Lung (tissue), 11 donors: ENCODE measurements at regions not wholly inside any gene's neighbourhood (a gene's known extent, or its start where the extent isn't known, plus 50 kb on each side); places are given as distances from the start of the nearest gene placed in this dataset.
A peak's percentile ranks its signal among the peaks of the same experiment; 100 is the strongest.

Experiments
- ATAC-seq: fragments of 200-7000 bp; cut with Tn5 transposase; one replicate; pipeline ENCODE4 v1.9.1; 2020; ENCODE audit warnings: moderate number of reproducible peaks; ENCODE audit not compliant: insufficient read depth, low FRiP score
- DNase-seq, 3 donors: peaks; one replicate each; pipeline ENCODE4 v3.0.0-alpha.2; 2013 to 2017
- H3K27ac ChIP-seq, 2 donors: one replicate each; pipeline ENCODE4 v1.5.1; 2013; ENCODE audit warnings: mild to moderate bottlenecking in 2 of 2, moderate library complexity in 2 of 2, control low read depth in 1 of 2, inconsistent platforms in 1 of 2, low read depth in 1 of 2, low read length in 1 of 2
- H3K27me3 ChIP-seq, 3 donors: one replicate each; pipeline ENCODE4 v1.5.1; 2013; ENCODE audit warnings: low read length in 2 of 3; ENCODE audit not compliant: control insufficient read depth in 3 of 3, insufficient read depth in 3 of 3
- H3K36me3 ChIP-seq, 4 donors: one replicate each; pipeline ENCODE4 v1.5.1; 2013; ENCODE audit warnings: low read length in 4 of 4, mild to moderate bottlenecking in 1 of 4, moderate library complexity in 1 of 4; ENCODE audit not compliant: control insufficient read depth in 4 of 4, insufficient read depth in 4 of 4
- H3K4me1 ChIP-seq, 5 donors: one replicate each; pipeline ENCODE4 v1.5.1; 2013; ENCODE audit warnings: low read length in 5 of 5, mild to moderate bottlenecking in 2 of 5, moderate library complexity in 1 of 5; ENCODE audit not compliant: control insufficient read depth in 5 of 5, insufficient read depth in 5 of 5
- H3K4me3 ChIP-seq: one replicate; pipeline ENCODE4 v1.5.1; 2013; ENCODE audit warnings: mild to moderate bottlenecking, control low read depth, moderate library complexity
- H3K9ac ChIP-seq, 2 donors: one replicate each; pipeline ENCODE4 v1.5.1; 2013; ENCODE audit warnings: low read length in 2 of 2, control low read depth in 1 of 2; ENCODE audit not compliant: insufficient read depth in 1 of 2
- H3K9me3 ChIP-seq, 4 donors: one replicate each; pipeline ENCODE4 v1.5.1; 2013; ENCODE audit warnings: low read length in 3 of 4, mild to moderate bottlenecking in 1 of 4, moderate library complexity in 1 of 4; ENCODE audit not compliant: control insufficient read depth in 4 of 4, insufficient read depth in 3 of 4
- CTCF ChIP-seq: IDR thresholded peaks from 2 replicates; pipeline ENCODE4 v1.5.1; 2012; ENCODE audit warnings: mild to moderate bottlenecking; ENCODE audit errors: control extremely low read depth, extremely low read depth
- WGBS, 2 donors: extraction: QIAGEN DNeasy Blood & Tissue Kit; methylation state at CpG; one replicate each; pipeline ENCODE4 v1.1.7; 2013; 5-methylcytosine and 5-hydroxymethylcytosine counted together
- donor health status: control.
- donor health status: control.
- donor health status: Bipolar disorder and iron deficiency.
- donor health status: healthy.
- donor health status: DM: yes; HTN: yes; CAD: no.

GRCh38 chr13:80881942-80882445, 541.1 kb upstream of the SPRY2 start:
- Histone ChIP-seq H3K4me1 (peaks cover 0 to 37% (median 0%) of the 10 kb centered on the region in 5 donors), H3K9ac (no peak overlapping the region), H3K36me3 (no peaks in the 10 kb centered on the region), H3K27ac (no peak overlapping the region), H3K9me3 (no peaks in the 10 kb centered on the region), H3K27me3 (no peaks in the 10 kb centered on the region), H3K4me3 (no peak overlapping the region)
- no peak for TF ChIP-seq CTCF
- ATAC-seq (peak; percentile 73), DNase-seq (peak in 2 of 3 donors; percentile 67 to 78)

- H3K9me3 ChIP-seq, result no peaks in the 10 kb centered on the region
- no peaks in the 10 kb centered on the region for H3K36me3 ChIP-seq
- no peaks in the 10 kb centered on the region for H3K27me3 ChIP-seq
- DNase-seq (no peak), ATAC-seq (no peak)
- H3K27ac ChIP-seq, result no peak overlapping the region
- no peak overlapping the region for H3K9ac ChIP-seq
- H3K4me3 ChIP-seq, result no peak overlapping the region
- H3K4me1 ChIP-seq, result peaks cover 0 to 38% (median 0%) of the 10 kb centered on the region in 5 donors
- TF ChIP-seq CTCF, result no peak
Measured at GRCh38 chr13:80881495-80881894, 540.6 kb upstream of the SPRY2 start.

GRCh38 chr13:80881034-80881433, 540.1 kb upstream of the SPRY2 start:
- H3K4me3 ChIP-seq, result no peak overlapping the region
- DNase-seq (peak in 2 of 3 donors; percentile 83), ATAC-seq (no peak)
- H3K9me3 ChIP-seq, result no peaks in the 10 kb centered on the region
- 58 to 67% methylated on average over 1 of the region's 1 CpG for WGBS, 2 donors
- peaks cover 0 to 38% (median 0%) of the 10 kb centered on the region in 5 donors for H3K4me1 ChIP-seq
- no peak overlapping the region for H3K27ac ChIP-seq
- TF ChIP-seq CTCF, result no peak
- H3K9ac ChIP-seq, result no peak overlapping the region
- no peaks in the 10 kb centered on the region for H3K36me3 ChIP-seq
- H3K27me3 ChIP-seq, result no peaks in the 10 kb centered on the region

GRCh38 chr13:80877944-80878241, 537.0 kb upstream of the SPRY2 start:
- no peak for TF ChIP-seq CTCF
- no peaks in the 10 kb centered on the region for H3K27me3 ChIP-seq
- peaks cover 0 to 35% (median 0%) of the 10 kb centered on the region in 5 donors for H3K4me1 ChIP-seq
- H3K9ac ChIP-seq, result no peak overlapping the region
- ATAC-seq, result no peak
- no peak for DNase-seq
- no peak overlapping the region for H3K4me3 ChIP-seq
- no peaks in the 10 kb centered on the region for H3K9me3 ChIP-seq
- H3K36me3 ChIP-seq, result no peaks in the 10 kb centered on the region
- no peak overlapping the region for H3K27ac ChIP-seq
